ENCODE measurements at regions not wholly inside any gene's neighbourhood (a gene's known extent, or its start where the extent isn't known, plus 50 kb on each side); places are given as distances from the start of the nearest gene placed in this dataset.

- Histone ChIP-seq H3K27ac (ENCODE audit: control insufficient read depth, insufficient read depth, low read length) (no peak overlapping the region), H3K9ac (ENCODE audit: control insufficient read depth, extremely low read depth, insufficient read depth, low read length) (no peak overlapping the region), H3K36me3 (ENCODE audit: control insufficient read depth in 2 of 2, extremely low read depth in 1 of 2, insufficient read depth in 2 of 2, low read length in 2 of 2) (peaks cover 0 to 2% of the 10 kb centered on the region in 2 experiments), H3K79me2 (ENCODE audit: control insufficient read depth, insufficient read depth, low read length) (no peaks in the 10 kb centered on the region), H3K4me2 (ENCODE audit: control insufficient read depth, extremely low read depth, insufficient read depth, low read depth, low read length) (no peak overlapping the region), H4K20me1 (ENCODE audit: control insufficient read depth, extremely low read depth, insufficient read depth, low read length) (no peaks in the 10 kb centered on the region), H3K27me3 (ENCODE audit: control insufficient read depth, extremely low read depth, insufficient read depth, low read length) (peaks cover 7% of the 10 kb centered on the region), H3K9me1 (ENCODE audit: control insufficient read depth, extremely low read depth, insufficient read depth, low read length) (no peaks in the 10 kb centered on the region), H3K4me3 (ENCODE audit: control insufficient read depth in 2 of 3, extremely low read depth in 1 of 3, insufficient read depth in 2 of 3, low read depth in 1 of 3, low read length in 3 of 3) (no peak overlapping the region), H2AFZ (ENCODE audit: control insufficient read depth, low read length) (no peak overlapping the region), H3K9me3 (ENCODE audit: control insufficient read depth, low read depth, low read length) (no peaks in the 10 kb centered on the region), H3K4me1 (ENCODE audit: control insufficient read depth, extremely low read depth, insufficient read depth, low read length) (peaks cover 3% of the 10 kb centered on the region)
- DNase-seq (ENCODE audit: low read depth, low spot score), result no peak
- TF ChIP-seq CTCF (optimal IDR thresholded peaks at IDR 0.05 in 1 of 3, IDR thresholded peaks at IDR 0.05 in 1 of 3, conservative IDR thresholded peaks at IDR 0.05 in 1 of 3; ENCODE audit: extremely low read depth in 1 of 3, insufficient read depth in 2 of 3, low read length in 3 of 3) (no peak), EZH2 (IDR thresholded peaks at IDR 0.05; ENCODE audit: low read length) (no peak)
- no peak for FAIRE-seq
- dilution Hi-C loops (cut with MboI; ENCODE audit: extremely low pct_ligation_motif_present, low sequenced_read_pairs), result no loop called here
These were observed 52.3 kb downstream of the PTPRS start for GRCh38 chr19:5288347-5288739.

- FAIRE-seq, result no peak
These were observed 53.5 kb downstream of the PTPRS start for GRCh38 chr19:5287066-5287465.

More at GRCh38 chr19:5287066-5287465, 53.5 kb downstream of the PTPRS start:
- dilution Hi-C loops (cut with MboI; ENCODE audit: extremely low pct_ligation_motif_present, low sequenced_read_pairs), result no loop called here
- Histone ChIP-seq H3K79me2 (ENCODE audit: control insufficient read depth, insufficient read depth, low read length) (no peaks in the 10 kb centered on the region), H3K27ac (ENCODE audit: control insufficient read depth, insufficient read depth, low read length) (no peak overlapping the region), H3K4me2 (ENCODE audit: control insufficient read depth, extremely low read depth, insufficient read depth, low read depth, low read length) (no peak overlapping the region), H2AFZ (ENCODE audit: control insufficient read depth, low read length) (no peak overlapping the region), H3K36me3 (ENCODE audit: control insufficient read depth in 2 of 2, extremely low read depth in 1 of 2, insufficient read depth in 2 of 2, low read length in 2 of 2) (peaks cover 0 to 2% of the 10 kb centered on the region in 2 experiments), H3K9me3 (ENCODE audit: control insufficient read depth, low read depth, low read length) (no peaks in the 10 kb centered on the region), H3K27me3 (ENCODE audit: control insufficient read depth, extremely low read depth, insufficient read depth, low read length) (peaks cover 1% of the 10 kb centered on the region), H3K9me1 (ENCODE audit: control insufficient read depth, extremely low read depth, insufficient read depth, low read length) (no peaks in the 10 kb centered on the region), H3K4me3 (ENCODE audit: control insufficient read depth in 2 of 3, extremely low read depth in 1 of 3, insufficient read depth in 2 of 3, low read depth in 1 of 3, low read length in 3 of 3) (no peak overlapping the region), H3K9ac (ENCODE audit: control insufficient read depth, extremely low read depth, insufficient read depth, low read length) (no peak overlapping the region), H3K4me1 (ENCODE audit: control insufficient read depth, extremely low read depth, insufficient read depth, low read length) (no peaks in the 10 kb centered on the region), H4K20me1 (ENCODE audit: control insufficient read depth, extremely low read depth, insufficient read depth, low read length) (no peaks in the 10 kb centered on the region)
- no peak for TF ChIP-seq EZH2 (IDR thresholded peaks at IDR 0.05; ENCODE audit: low read length)
- TF ChIP-seq CTCF (optimal IDR thresholded peaks at IDR 0.05 in 1 of 3, IDR thresholded peaks at IDR 0.05 in 1 of 3, conservative IDR thresholded peaks at IDR 0.05 in 1 of 3; ENCODE audit: extremely low read depth in 1 of 3, insufficient read depth in 2 of 3, low read length in 3 of 3), result no peak
- DNase-seq (ENCODE audit: low read depth, low spot score), result no peak
